ENCODE measurements at regions not wholly inside any gene's neighbourhood (a gene's known extent, or its start where the extent isn't known, plus 50 kb on each side); places are given as distances from the start of the nearest gene placed in this dataset.

DNA sequence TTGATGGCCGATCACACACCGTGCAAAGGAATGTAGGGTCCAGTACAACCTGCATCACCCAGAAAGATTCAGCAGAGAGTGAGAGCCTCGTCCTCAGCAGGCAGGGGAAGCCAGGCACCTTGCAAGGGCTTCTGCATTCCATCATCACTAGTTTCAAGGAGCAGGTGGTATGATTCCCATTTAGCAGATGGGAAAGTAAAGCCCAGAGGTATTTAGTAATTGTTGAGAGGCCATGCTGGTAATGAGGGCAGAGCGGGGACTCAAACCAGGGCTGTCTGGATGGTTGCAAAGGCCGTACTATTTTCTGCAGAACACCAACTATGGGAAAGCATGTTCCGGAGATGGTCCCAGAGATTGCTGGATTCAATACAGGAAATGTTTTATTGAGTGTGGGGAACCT, 65.8 kb upstream of the MRTFB start:
- no peak for TF ChIP-seq FOXP2 (optimal IDR thresholded peaks at IDR 0.05; ENCODE audit: borderline replicate concordance, extremely low read depth, extremely low read length, insufficient read depth)
- TF ChIP-seq TAF1 (IDR thresholded peaks at IDR 0.05; ENCODE audit: borderline replicate concordance, insufficient read depth, low read length): no peak

DNA sequence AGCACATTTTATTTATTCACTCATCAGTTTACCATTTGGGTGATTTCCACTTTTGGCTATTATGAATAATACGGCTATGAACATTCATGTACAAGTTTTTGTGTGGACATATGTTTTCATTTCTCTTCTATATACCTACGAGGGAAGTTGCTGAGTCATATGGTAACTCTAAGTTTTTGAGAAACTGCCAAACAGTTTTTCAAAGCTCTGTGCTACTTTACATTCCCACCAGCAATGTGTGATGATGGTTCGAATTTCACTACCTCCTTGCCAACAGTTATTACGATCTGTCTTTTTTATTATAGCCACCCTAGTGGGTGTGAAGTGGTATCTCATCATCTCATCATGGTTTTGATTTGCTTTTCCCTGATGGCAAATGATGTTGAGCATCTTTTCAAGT, 63.7 kb upstream of the MRTFB start:
- TF ChIP-seq SIN3A (IDR thresholded peaks at IDR 0.05; ENCODE audit: borderline replicate concordance, insufficient read depth, low read length) (no peak), TAF1 (IDR thresholded peaks at IDR 0.05; ENCODE audit: borderline replicate concordance, insufficient read depth, low read length) (no peak), FOXP2 (optimal IDR thresholded peaks at IDR 0.05; ENCODE audit: borderline replicate concordance, extremely low read depth, extremely low read length, insufficient read depth) (no peak)
- TF ChIP-seq, protein P1, sequence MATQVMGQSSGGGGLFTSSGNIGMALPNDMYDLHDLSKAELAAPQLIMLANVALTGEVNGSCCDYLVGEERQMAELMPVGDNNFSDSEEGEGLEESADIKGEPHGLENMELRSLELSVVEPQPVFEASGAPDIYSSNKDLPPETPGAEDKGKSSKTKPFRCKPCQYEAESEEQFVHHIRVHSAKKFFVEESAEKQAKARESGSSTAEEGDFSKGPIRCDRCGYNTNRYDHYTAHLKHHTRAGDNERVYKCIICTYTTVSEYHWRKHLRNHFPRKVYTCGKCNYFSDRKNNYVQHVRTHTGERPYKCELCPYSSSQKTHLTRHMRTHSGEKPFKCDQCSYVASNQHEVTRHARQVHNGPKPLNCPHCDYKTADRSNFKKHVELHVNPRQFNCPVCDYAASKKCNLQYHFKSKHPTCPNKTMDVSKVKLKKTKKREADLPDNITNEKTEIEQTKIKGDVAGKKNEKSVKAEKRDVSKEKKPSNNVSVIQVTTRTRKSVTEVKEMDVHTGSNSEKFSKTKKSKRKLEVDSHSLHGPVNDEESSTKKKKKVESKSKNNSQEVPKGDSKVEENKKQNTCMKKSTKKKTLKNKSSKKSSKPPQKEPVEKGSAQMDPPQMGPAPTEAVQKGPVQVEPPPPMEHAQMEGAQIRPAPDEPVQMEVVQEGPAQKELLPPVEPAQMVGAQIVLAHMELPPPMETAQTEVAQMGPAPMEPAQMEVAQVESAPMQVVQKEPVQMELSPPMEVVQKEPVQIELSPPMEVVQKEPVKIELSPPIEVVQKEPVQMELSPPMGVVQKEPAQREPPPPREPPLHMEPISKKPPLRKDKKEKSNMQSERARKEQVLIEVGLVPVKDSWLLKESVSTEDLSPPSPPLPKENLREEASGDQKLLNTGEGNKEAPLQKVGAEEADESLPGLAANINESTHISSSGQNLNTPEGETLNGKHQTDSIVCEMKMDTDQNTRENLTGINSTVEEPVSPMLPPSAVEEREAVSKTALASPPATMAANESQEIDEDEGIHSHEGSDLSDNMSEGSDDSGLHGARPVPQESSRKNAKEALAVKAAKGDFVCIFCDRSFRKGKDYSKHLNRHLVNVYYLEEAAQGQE (IDR thresholded peaks at IDR 0.05; ENCODE audit: insufficient read depth in 1 of 2, low read depth in 2 of 2, low read length in 2 of 2): no peak

DNA sequence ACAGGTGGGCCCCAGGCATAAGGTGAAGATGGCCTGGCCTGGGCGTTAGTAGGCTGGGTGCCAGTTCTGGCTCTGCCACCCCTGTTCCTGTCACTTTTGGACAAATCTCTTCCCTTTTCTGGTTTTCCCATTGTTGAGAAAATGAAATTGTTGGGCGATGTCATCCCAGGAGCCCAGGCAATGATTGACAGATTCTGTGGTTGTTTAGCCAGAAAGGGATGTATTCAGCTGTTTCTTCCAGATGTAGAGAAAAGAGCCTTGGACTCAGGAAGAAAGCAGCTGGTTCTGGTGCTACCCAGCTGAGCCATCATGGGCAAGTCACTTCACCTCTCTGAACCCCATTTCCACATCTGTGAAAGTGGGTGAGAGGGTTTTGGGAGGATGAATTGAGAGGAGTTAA, 60.1 kb upstream of the MRTFB start:
- TF ChIP-seq FOXP2 (optimal IDR thresholded peaks at IDR 0.05; ENCODE audit: borderline replicate concordance, extremely low read depth, extremely low read length, insufficient read depth): no peak

DNA sequence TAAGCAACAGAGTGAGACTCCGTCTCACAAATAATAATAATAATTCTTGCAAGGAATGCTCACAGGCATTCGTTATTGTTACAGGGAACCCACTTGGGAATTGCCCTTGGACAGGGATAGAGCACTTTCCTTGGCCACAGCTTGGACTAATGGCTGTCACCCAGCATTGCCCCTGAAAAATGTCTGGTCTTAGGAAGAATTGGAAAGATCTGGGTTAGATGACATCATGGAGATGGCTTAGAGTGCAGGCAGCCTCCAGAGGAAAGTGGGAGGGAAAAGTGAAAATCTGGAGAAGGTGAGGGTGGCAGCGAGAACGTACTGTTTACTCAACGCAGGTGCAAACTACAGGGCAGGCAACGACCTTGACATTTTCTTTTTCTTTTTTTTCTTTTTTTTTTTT, 59.3 kb upstream of the MRTFB start:
- TF ChIP-seq, protein P1 (IDR thresholded peaks at IDR 0.05; ENCODE audit: insufficient read depth in 1 of 2, low read depth in 2 of 2, low read length in 2 of 2): no peak
- TF ChIP-seq FOXP2 (optimal IDR thresholded peaks at IDR 0.05; ENCODE audit: borderline replicate concordance, extremely low read depth, extremely low read length, insufficient read depth): no peak
- no peak for TF ChIP-seq TAF1 (IDR thresholded peaks at IDR 0.05; ENCODE audit: borderline replicate concordance, insufficient read depth, low read length)
- TF ChIP-seq SIN3A (IDR thresholded peaks at IDR 0.05; ENCODE audit: borderline replicate concordance, insufficient read depth, low read length): no peak
- TF ChIP-seq POLR2AphosphoS5 (IDR thresholded peaks at IDR 0.05; ENCODE audit: low read depth, low read length): no peak

DNA sequence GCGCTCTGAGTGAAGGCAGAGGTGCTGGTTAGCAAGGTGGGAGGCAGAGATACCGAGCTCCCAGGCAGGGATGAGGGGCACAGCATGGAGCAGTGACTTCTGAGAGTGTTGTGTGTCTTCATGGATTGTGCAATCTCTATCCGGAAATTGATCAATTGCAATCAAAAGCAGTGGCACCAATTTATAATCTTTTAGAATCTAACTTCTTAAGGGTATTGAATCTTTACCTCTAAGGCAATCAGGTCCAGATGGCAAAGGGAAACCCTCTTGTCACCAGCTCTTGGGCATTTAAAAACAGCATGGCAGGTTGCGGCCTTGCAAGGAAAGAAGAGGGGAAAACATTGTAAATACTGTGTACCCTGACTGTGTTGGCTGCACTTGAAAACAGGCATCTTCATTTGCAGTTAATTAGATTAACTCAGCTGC, 58.0 kb upstream of the MRTFB start:
- no peak for TF ChIP-seq TAF1 (IDR thresholded peaks at IDR 0.05; ENCODE audit: borderline replicate concordance, insufficient read depth, low read length)
- peak; percentile 66; the same call in 1 of the 2 replicates for TF ChIP-seq SIN3A (IDR thresholded peaks at IDR 0.05; ENCODE audit: borderline replicate concordance, insufficient read depth, low read length)

DNA sequence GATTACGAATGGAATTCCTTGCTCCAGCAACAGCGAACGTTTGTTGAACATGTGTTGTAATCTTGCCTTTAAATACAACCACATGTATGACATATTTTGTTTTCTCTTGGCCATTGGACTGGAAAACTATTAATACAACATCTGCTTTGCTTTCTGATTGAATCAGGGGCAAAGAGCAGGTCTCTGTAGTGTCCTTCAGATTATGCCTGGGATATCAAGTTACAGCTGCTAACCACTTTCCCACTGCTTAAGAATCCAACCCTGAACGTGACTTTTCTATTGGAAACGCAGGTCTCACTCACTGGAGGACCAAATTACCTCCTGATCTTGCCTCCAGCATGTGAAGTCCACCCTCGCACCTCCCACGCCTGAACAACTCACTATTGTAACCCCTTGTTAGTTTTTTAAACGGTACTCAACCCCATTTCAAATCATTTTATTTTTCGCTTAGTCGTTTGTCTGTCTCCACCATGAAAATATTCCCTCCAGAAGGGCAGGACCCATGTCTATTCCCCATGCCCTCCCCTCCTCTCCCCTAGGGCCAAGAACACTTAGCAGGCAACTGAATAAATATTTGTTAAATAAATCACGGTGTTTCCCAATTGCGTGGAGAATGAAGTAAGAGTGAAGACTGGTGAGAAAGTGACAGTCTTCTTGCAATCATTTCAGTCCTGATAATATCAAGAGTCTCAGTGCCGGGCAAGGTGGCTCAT, 57.4 kb upstream of the MRTFB start:
- TF ChIP-seq, protein P1 (IDR thresholded peaks at IDR 0.05; ENCODE audit: insufficient read depth in 1 of 2, low read depth in 2 of 2, low read length in 2 of 2): 0 out of 4 replicates have a peak, but pooled peaks of 1 of the 2 experiments have one; percentile 18
- TF ChIP-seq FOXP2 (optimal IDR thresholded peaks at IDR 0.05; ENCODE audit: borderline replicate concordance, extremely low read depth, extremely low read length, insufficient read depth) (no peak), TAF1 (IDR thresholded peaks at IDR 0.05; ENCODE audit: borderline replicate concordance, insufficient read depth, low read length) (0 out of 2 replicates have a peak, but pooled peaks have one; percentile 9)

DNA sequence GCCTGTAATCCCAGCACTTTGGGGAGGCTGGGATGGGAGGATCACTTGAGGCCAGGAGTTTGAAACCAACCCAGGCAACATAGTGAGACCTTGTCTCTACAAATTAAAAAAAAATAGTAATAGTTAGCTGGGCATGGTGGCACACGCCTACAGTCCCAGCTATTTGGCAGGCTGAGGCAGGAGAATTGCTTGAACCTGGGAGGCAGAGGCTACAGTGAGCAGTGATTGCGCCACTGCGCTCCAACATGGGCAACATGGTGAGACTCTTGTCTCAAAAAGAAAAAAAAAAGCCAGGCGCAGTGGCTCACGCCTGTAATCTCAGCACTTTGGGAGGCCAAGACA, 56.9 kb upstream of the MRTFB start:
- TF ChIP-seq, protein P1 (IDR thresholded peaks at IDR 0.05; ENCODE audit: insufficient read depth in 1 of 2, low read depth in 2 of 2, low read length in 2 of 2): no peak
- TF ChIP-seq POLR2AphosphoS5 (IDR thresholded peaks at IDR 0.05; ENCODE audit: low read depth, low read length): no peak
- no peak for TF ChIP-seq FOXP2 (optimal IDR thresholded peaks at IDR 0.05; ENCODE audit: borderline replicate concordance, extremely low read depth, extremely low read length, insufficient read depth)
- TF ChIP-seq TAF1 (IDR thresholded peaks at IDR 0.05; ENCODE audit: borderline replicate concordance, insufficient read depth, low read length): no peak
- TF ChIP-seq SIN3A (IDR thresholded peaks at IDR 0.05; ENCODE audit: borderline replicate concordance, insufficient read depth, low read length): no peak

All from PFSK-1 (cell line).